HepG2 (cell line): ENCODE measurements at regions not wholly inside any gene's neighbourhood (a gene's known extent, or its start where the extent isn't known, plus 50 kb on each side); places are given as distances from the start of the nearest gene placed in this dataset.
"Not testable (repeated sequence)": the region's sequence is repeated elsewhere in the genome, so short reads cannot be mapped to it uniquely, and the experiment has no call there.

Source experiments
- EP300 ChIP-seq, 3 experiments: sonication (generic) in 1 of 3; formaldehyde crosslinking in 1 of 3; IDR thresholded peaks; 2 replicates each; pipeline versions ENCODE4 v1.5.1 to v1.6.1; 2011 to 2020; ENCODE audit warnings: low read depth in 2 of 3, low read length in 2 of 3, borderline replicate concordance in 1 of 3, improper control_type of control experiment in 1 of 3, mild to moderate bottlenecking in 1 of 3, missing genetic modification reagents in 1 of 3, moderate library complexity in 1 of 3
- EZH2 ChIP-seq: conservative IDR thresholded peaks from 2 replicates; pipeline ENCODE4 v1.6.1; 2012; ENCODE audit warnings: mild to moderate bottlenecking, low read depth, low read length, moderate library complexity
- RFX5 ChIP-seq: IDR thresholded peaks from 2 replicates; pipeline ENCODE4 v1.6.1; 2011; ENCODE audit warnings: low read depth, low read length, improper control_type of control experiment
- ZFP37 ChIP-seq: sonication (generic); formaldehyde crosslinking; IDR thresholded peaks from 2 replicates; pipeline ENCODE4 v1.4.0; 2020; ENCODE audit warnings: missing genetic modification reagents, borderline replicate concordance

DNA sequence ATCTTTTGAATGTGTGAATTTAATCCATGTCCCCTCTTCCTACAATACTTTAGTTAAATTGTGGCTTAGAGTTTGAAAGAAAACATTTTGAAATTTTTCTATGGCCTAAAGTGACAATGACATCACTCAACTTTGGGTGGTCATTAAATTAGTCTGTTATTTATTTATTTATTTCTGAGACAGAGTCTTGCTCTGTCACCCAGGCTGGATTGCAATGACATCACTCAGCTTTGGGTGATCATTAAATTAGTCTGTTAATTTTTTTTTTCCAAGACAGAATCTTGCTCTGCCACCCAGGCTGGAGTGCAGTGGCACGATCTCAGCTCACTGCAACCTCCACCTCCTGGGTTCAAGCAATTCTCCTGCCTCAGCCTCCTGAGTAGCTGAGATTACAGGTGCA lies 322.5 kb downstream of the SOX2 start:
- not testable (repeated sequence) for TF ChIP-seq RFX5; ZFP37 (CRISPR knock-in tag); EZH2; EP300 (IDR thresholded peaks at IDR 0.05; ENCODE audit: low read depth in 2 of 2, low read length in 2 of 2); EP300 (CRISPR knock-in tag; IDR thresholded peaks at IDR 0.05; ENCODE audit: borderline replicate concordance)
